ENCODE measurements at regions not wholly inside any gene's neighbourhood (a gene's known extent, or its start where the extent isn't known, plus 50 kb on each side); places are given as distances from the start of the nearest gene placed in this dataset.

DNA sequence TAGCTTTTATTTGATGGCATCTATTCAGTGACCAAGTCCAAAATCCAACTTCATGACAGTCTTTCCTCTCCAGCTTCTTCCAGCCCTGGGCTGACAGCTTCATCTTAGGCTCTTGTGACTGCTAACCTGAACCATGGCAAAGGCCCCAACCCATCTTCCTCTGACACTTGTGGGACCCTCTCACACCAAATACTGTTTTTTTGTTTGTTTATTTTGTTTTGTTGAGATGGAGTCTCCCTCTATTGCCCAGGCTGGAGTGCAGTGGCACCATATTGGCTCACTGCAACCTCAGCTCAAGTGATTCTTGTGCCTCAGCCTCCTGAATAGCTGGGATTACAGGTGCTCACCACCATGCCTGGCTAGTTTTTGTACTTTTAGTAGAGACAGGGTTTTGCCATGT lies 265.2 kb downstream of the GATA3 start:
- TF ChIP-seq POLR2AphosphoS5 (IDR thresholded peaks at IDR 0.05; ENCODE audit: low read depth, low read length) = no peak
- TF ChIP-seq, protein P1, sequence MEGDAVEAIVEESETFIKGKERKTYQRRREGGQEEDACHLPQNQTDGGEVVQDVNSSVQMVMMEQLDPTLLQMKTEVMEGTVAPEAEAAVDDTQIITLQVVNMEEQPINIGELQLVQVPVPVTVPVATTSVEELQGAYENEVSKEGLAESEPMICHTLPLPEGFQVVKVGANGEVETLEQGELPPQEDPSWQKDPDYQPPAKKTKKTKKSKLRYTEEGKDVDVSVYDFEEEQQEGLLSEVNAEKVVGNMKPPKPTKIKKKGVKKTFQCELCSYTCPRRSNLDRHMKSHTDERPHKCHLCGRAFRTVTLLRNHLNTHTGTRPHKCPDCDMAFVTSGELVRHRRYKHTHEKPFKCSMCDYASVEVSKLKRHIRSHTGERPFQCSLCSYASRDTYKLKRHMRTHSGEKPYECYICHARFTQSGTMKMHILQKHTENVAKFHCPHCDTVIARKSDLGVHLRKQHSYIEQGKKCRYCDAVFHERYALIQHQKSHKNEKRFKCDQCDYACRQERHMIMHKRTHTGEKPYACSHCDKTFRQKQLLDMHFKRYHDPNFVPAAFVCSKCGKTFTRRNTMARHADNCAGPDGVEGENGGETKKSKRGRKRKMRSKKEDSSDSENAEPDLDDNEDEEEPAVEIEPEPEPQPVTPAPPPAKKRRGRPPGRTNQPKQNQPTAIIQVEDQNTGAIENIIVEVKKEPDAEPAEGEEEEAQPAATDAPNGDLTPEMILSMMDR (IDR thresholded peaks at IDR 0.05 in 2 of 3, conservative IDR thresholded peaks at IDR 0.05 in 1 of 3; ENCODE audit: borderline replicate concordance in 1 of 3, insufficient read depth in 1 of 3, low read depth in 2 of 3, low read length in 2 of 3) = peak in 1 of 3 experiments; percentile 6; a peak in 1 of 6 replicates
- TF ChIP-seq, protein P2, sequence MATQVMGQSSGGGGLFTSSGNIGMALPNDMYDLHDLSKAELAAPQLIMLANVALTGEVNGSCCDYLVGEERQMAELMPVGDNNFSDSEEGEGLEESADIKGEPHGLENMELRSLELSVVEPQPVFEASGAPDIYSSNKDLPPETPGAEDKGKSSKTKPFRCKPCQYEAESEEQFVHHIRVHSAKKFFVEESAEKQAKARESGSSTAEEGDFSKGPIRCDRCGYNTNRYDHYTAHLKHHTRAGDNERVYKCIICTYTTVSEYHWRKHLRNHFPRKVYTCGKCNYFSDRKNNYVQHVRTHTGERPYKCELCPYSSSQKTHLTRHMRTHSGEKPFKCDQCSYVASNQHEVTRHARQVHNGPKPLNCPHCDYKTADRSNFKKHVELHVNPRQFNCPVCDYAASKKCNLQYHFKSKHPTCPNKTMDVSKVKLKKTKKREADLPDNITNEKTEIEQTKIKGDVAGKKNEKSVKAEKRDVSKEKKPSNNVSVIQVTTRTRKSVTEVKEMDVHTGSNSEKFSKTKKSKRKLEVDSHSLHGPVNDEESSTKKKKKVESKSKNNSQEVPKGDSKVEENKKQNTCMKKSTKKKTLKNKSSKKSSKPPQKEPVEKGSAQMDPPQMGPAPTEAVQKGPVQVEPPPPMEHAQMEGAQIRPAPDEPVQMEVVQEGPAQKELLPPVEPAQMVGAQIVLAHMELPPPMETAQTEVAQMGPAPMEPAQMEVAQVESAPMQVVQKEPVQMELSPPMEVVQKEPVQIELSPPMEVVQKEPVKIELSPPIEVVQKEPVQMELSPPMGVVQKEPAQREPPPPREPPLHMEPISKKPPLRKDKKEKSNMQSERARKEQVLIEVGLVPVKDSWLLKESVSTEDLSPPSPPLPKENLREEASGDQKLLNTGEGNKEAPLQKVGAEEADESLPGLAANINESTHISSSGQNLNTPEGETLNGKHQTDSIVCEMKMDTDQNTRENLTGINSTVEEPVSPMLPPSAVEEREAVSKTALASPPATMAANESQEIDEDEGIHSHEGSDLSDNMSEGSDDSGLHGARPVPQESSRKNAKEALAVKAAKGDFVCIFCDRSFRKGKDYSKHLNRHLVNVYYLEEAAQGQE (IDR thresholded peaks at IDR 0.05; ENCODE audit: low read depth) = no peak
- no peak for TF ChIP-seq POLR2A (IDR thresholded peaks at IDR 0.05; ENCODE audit: borderline replicate concordance, extremely low read depth, insufficient read depth, insufficient read length)
- no peak for TF ChIP-seq EGR1 (IDR thresholded peaks at IDR 0.05; ENCODE audit: low read depth)
- TF ChIP-seq, protein P3, sequence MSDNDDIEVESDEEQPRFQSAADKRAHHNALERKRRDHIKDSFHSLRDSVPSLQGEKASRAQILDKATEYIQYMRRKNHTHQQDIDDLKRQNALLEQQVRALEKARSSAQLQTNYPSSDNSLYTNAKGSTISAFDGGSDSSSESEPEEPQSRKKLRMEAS (IDR thresholded peaks at IDR 0.05) = no peak
- no peak for TF ChIP-seq ZFX (IDR thresholded peaks at IDR 0.05)
- no peak for TF ChIP-seq ZNF274 (IDR thresholded peaks at IDR 0.05; ENCODE audit: low read depth, low read length)
- TF ChIP-seq EZH2 (IDR thresholded peaks at IDR 0.05) = no peak

Measured in HCT116 (cell line).